GM21367 (cell line): ENCODE measurements at regions not wholly inside any gene's neighbourhood (a gene's known extent, or its start where the extent isn't known, plus 50 kb on each side); places are given as distances from the start of the nearest gene placed in this dataset.
A peak's percentile ranks its signal among the peaks of the same experiment; 100 is the strongest.
"Not testable (repeated sequence)": the region's sequence is repeated elsewhere in the genome, so short reads cannot be mapped to it uniquely, and the experiment has no call there.

Experiments used
- ATAC-seq: cut with Tn5 transposase; IDR thresholded peaks from one replicate; pipeline ENCODE4 v1.9.1; 2021; ENCODE audit not compliant: unreplicated experiment

DNA sequence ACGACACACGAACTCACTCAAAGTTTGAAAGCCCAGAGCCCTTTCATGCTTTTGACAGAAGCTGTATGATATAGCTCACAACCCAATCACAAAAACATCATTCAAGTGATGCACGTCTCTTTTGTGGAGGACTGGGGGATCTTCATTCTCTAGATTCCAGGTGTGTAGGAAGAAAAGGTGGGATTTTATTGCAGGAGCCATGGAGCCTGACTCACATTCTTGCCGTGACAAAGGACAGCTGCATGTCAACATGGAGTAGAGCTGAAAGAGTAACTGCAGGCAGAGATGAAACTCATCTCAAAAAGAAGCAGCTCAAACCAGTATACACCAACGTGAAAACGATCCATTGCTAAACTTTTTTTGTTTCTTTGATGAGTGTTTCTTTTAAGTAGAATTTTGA, 50.9 kb upstream of the PDE1A start:
- ATAC-seq = no peak

DNA sequence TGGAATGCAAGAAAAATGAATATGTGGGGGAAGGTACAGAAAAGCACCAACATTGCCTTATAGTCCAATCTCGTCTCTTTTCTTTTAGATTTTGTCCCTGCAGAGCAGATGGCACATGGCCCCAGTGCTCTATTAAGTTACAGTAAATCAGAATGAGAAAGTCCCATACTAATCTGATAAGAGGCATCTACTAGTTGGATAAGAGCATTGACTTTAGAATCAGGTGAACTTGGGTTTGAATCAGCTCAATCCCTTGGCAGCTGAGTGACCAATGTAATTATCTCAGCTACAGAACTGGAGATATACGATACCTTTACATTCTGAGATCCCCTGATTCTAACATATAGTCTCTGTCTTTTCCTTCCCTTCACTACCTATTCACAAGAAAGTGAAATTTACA, 54.8 kb upstream of the PDE1A start:
- no peak for ATAC-seq

- no peak for ATAC-seq
These were observed 55.7 kb upstream of the PDE1A start for GRCh38 chr2:182482511-182482910.

- no peak for ATAC-seq
These were observed 69.8 kb upstream of the PDE1A start for GRCh38 chr2:182496596-182496995.

DNA sequence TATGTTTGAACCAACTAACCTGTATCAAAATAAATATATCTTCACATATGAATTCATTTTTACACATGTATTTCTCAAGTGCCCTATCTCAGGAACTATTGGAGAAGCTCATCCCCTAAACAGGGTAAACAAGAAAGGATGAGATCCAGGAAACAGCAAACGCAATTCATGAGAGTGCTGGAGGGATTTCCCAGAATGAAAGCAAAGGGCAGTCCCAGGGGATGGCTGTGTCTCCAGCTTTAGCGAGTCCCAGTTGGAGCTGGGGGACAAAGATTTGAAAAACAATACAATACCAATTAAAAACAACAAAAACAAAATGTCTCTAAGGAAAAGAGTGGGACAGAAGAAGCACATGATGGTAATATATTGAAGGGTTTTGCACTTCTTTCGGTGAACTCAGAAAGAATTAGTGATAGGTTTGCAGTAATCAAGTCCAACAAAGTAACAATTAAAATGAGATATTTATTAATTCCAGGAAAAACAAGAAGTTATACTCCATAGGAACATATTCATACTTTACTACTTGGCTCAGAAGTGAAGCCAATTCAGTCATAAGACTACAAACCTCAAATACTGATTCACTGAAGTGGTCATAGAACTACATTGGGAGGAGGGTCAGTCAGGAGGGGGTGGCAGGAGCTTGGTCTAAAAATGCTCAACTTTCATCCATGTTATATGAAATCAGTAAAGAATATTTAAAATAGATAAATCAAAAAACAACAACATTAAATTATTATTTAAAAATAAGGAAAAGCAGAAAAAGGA, 73.1 kb upstream of the PDE1A start:
- ATAC-seq = no peak

GRCh38 chr2:182503886-182504285, 77.0 kb upstream of the PDE1A start:
- no peak for ATAC-seq

- ATAC-seq = no peak
These were observed 78.1 kb upstream of the PDE1A start for GRCh38 chr2:182504903-182505302.

DNA sequence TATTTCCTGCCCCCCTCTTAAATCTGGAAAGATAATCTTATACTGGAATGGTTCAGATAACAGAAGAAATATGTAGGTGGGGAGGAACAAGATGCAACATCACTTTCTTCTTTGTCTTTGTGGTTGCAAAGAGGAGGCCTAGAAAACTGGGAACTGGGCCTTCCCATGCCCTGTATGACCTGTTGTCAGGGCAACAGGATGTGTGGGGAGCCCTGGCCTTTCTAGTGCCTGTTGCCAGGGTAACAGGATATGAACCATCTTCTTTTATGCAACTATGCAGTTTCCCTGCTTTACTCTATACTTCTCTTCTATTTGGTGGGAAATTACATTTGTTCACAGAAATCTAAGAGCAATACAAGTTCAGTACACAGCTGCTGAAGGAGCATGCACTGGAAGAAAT, 79.8 kb upstream of the PDE1A start:
- ATAC-seq = no peak

DNA sequence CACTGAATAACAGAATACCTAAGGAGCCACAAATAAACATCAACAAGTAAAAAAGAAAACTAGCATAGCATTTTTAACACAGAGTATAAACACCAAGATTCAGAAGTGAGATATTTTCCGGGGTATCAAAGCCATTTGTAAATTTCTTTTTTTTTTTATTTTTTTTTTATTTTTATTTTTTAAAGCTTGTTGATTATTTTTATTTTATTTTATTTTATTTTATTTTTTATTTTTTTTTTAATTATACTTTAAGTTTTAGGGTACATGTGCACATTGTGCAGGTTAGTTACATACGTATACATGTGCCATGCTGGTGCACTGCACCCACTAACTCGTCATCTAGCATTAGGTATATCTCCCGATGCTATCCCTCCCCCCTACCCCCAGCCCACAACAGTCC, 81.7 kb upstream of the PDE1A start:
- ATAC-seq = not testable (repeated sequence)

GRCh38 chr2:182509216-182509615, 82.4 kb upstream of the PDE1A start:
- ATAC-seq = no peak

DNA sequence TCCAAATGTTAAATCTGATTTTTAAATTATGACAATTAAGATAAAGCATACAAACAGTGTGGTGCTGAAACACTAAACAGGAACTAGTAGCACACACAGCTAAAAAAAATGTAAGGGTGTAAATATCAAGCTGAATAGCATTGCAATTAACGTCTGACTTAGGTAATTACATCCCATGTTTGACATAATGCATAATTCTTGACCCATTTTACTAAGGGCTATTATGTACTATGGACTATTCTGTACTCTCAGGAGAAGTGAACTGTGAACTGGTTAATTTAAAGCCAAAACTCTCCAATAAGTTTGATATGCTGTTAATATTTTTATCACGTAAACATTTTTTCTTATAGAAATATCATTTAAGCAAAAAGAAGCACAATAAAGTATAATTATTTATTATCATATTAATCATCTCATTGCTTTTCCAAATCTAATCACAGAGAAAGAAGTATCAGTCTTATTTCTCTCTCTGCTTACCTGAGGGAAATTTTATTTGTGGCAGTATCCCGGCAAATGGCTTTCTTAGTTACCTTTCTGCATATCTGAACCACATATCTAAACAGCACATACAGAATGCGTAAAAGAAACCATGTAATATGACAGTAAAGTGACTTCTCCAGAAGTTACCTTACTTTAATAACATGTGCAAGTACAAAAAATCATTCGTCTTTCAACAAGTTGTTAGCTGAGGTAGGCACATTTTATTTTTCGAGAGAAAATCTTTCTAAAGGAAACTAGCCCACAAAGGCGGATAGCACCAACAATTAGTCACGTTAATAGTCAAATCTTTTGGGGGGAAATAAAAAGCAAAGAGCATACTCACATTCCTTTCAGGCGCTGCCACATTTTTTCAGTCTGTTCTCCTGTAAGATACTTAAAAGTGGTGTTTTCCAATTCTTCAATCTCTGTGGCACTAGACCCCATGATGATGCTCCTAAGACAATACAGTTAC, 94.9 kb upstream of the PDE1A start:
- no peak for ATAC-seq

GRCh38 chr2:182522405-182522896, 95.6 kb upstream of the PDE1A start:
- no peak for ATAC-seq

- ATAC-seq = no peak
These were observed 96.2 kb upstream of the PDE1A start for GRCh38 chr2:182522972-182523473.

GRCh38 chr2:182530636-182531035, 103.8 kb upstream of the PDE1A start:
- no peak for ATAC-seq

- ATAC-seq = no peak
These were observed 113.4 kb upstream of the PDE1A start for GRCh38 chr2:182540252-182540651.

GRCh38 chr2:182541268-182541667, 114.4 kb upstream of the PDE1A start:
- peak; percentile 76 for ATAC-seq

DNA sequence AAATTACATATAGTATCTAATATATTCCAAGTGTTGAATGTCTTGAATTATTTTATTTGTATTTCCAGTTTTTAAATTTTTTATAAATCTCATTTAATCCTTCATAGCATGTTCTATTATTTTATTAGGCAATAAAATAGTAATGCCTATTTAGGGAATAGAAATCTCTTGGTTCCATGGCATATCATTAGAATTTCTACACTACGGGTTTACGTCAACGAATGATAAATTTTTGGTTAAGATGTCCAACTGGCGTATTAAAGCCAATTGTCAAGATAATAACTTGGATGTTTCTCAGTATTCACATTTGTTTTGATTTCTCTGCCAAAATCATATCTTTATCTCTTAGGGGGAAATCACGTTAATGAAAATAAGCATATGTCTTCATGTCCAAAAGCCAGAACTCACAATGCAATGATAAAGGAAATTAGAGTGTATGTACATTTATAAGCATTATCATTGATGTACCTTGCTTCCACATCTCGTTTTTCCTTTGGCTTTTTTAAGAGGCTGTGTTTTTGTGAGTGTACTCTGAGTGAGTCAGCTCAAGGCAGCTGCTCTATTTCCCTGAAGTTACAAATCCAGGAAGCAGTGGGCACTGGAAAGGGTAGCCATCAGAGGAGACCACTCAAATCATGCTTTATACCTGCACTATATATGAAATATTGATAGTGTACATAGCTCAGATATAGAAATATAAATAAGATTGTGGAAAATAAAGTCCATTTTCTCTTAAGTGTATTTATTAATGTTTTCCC, 115.8 kb upstream of the PDE1A start:
- no peak for ATAC-seq

DNA sequence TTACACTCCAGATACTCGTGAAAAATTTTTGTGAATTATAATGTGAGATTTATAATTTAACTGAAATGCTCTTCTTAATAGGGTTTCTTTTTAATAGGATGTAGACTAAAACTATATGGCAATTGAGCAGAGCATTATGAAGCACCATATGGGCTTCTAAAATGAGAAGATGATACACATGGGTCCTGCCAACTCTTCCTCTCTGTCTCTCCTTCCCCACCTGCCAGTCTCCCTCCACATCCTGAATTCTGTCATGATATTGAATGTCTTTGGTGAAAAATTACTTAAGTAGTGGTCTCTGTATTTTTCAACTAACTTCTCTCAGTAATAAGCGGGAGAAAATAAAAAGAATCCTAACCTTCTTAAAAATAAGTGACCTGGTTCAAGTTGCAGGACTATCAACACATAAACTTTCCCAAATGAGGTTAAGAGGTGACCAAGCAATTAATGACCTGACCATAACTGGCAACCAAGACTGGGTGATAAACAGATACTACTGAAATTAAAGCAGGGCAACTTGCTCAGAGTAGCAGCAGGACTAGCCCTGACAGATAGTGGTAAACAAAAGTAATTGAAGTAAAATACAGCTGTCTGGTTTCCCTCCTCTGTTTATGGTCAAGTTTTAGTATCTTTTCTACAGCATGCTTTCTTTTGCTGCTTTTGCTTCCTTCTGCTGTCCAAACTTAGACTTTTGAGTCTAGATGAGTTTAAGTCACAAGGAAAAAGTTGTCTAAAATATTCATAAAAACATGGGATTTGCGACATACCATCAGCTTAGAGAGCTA, 117.1 kb upstream of the PDE1A start:
- no peak for ATAC-seq

GRCh38 chr2:182545420-182546167, 118.8 kb upstream of the PDE1A start:
- ATAC-seq = peak; percentile 71
